ENCODE measurements at regions not wholly inside any gene's neighbourhood (a gene's known extent, or its start where the extent isn't known, plus 50 kb on each side); places are given as distances from the start of the nearest gene placed in this dataset.

GRCh38 chrY:19357249-19357648 lies 387.3 kb downstream of the KDM5D start:
- H3K9me3 ChIP-seq, result no peaks in the 10 kb centered on the region
- H3K4me3 ChIP-seq, result no peak overlapping the region
- intact Hi-C loops (cut with DNase I), result no loop called here
- H3K4me1 ChIP-seq, result no peaks in the 10 kb centered on the region
- TF ChIP-seq CTCF (IDR thresholded peaks at IDR 0.05) (no peak), POLR2A (IDR thresholded peaks at IDR 0.05) (no peak)
- no peak overlapping the region for H3K27ac ChIP-seq
- no peaks in the 10 kb centered on the region for H3K27me3 ChIP-seq
- ATAC-seq (no peak), DNase-seq (no peak)
- WGBS, 4 donors, result 56 to 69% methylated on average over 1 of the region's 1 CpG; no CpG with 5 or more reads in 2 of the 4 donors
- H3K36me3 ChIP-seq, result no peaks in the 10 kb centered on the region

- no peak overlapping the region for H3K4me3 ChIP-seq
- ATAC-seq, result no peak
- no peaks in the 10 kb centered on the region for H3K36me3 ChIP-seq
- no peaks in the 10 kb centered on the region for H3K4me1 ChIP-seq
- TF ChIP-seq POLR2A (IDR thresholded peaks at IDR 0.05), result no peak
- TF ChIP-seq CTCF (IDR thresholded peaks at IDR 0.05), result no peak
- no peaks in the 10 kb centered on the region for H3K27me3 ChIP-seq
- H3K9me3 ChIP-seq, result no peaks in the 10 kb centered on the region
- H3K27ac ChIP-seq, result no peak overlapping the region
- no peak for DNase-seq
- intact Hi-C loops (cut with DNase I), result no loop called here
These were observed 387.8 kb downstream of the KDM5D start for GRCh38 chrY:19356735-19357134.

GRCh38 chrY:19354857-19355173 lies 389.7 kb downstream of the KDM5D start:
- Histone ChIP-seq H3K9me3 (no peaks in the 10 kb centered on the region), H3K27me3 (no peaks in the 10 kb centered on the region), H3K36me3 (no peaks in the 10 kb centered on the region), H3K4me1 (no peaks in the 10 kb centered on the region), H3K4me3 (no peak overlapping the region), H3K27ac (no peak overlapping the region)
- WGBS, 4 donors, result 79 to 89% methylated on average over 1 of the region's 1 CpG; no CpG with 5 or more reads in 2 of the 4 donors
- TF ChIP-seq CTCF (IDR thresholded peaks at IDR 0.05), result no peak
- no peak for TF ChIP-seq POLR2A (IDR thresholded peaks at IDR 0.05)
- no peak for DNase-seq
- intact Hi-C loops (cut with DNase I), result no loop called here
- no peak for ATAC-seq

GRCh38 chrY:19354061-19354856 lies 390.3 kb downstream of the KDM5D start:
- Histone ChIP-seq H3K4me3 (no peak overlapping the region), H3K36me3 (no peaks in the 10 kb centered on the region), H3K27ac (no peak overlapping the region), H3K4me1 (no peaks in the 10 kb centered on the region), H3K9me3 (no peaks in the 10 kb centered on the region), H3K27me3 (no peaks in the 10 kb centered on the region)
- DNase-seq (no peak), ATAC-seq (no peak)
- intact Hi-C loops (cut with DNase I), result no loop called here
- 73 to 87% methylated on average over 4 of the region's 4 CpGs; no CpG with 5 or more reads in 2 of the 4 donors for WGBS, 4 donors
- no peak for TF ChIP-seq POLR2A (IDR thresholded peaks at IDR 0.05)
- no peak for TF ChIP-seq CTCF (IDR thresholded peaks at IDR 0.05)
